Osteoblast (primary cell): ENCODE measurements at regions not wholly inside any gene's neighbourhood (a gene's known extent, or its start where the extent isn't known, plus 50 kb on each side); places are given as distances from the start of the nearest gene placed in this dataset.
A peak's percentile ranks its signal among the peaks of the same experiment; 100 is the strongest.
"Not testable (repeated sequence)": the region's sequence is repeated elsewhere in the genome, so short reads cannot be mapped to it uniquely, and the experiment has no call there.

Experiments used
- DNase-seq: peaks from one replicate; pipeline ENCODE4 v3.0.0; 2011; ENCODE audit warnings: low spot score, mixed read lengths; ENCODE audit not compliant: insufficient read length; ENCODE audit errors: missing footprints
- H2AFZ ChIP-seq: 2 replicates; pipeline ENCODE4 v1.6.0; 2011; ENCODE audit warnings: mild to moderate bottlenecking, low read length
- H3K27ac ChIP-seq: 2 replicates; pipeline ENCODE4 v1.5.1; 2011; ENCODE audit warnings: mild to moderate bottlenecking, low read depth, low read length, moderate library complexity
- H3K27me3 ChIP-seq: 2 replicates; pipeline ENCODE4 v1.6.0; 2012; ENCODE audit warnings: mild to moderate bottlenecking, control low read depth, inconsistent platforms, low read length, moderate library complexity; ENCODE audit not compliant: insufficient read depth
- H3K36me3 ChIP-seq: 2 replicates; pipeline ENCODE4 v1.5.1; 2011; ENCODE audit warnings: mild to moderate bottlenecking, low read length, control low read depth, moderate library complexity; ENCODE audit not compliant: insufficient read depth
- H3K4me1 ChIP-seq: 2 replicates; pipeline ENCODE4 v1.5.1; 2011; ENCODE audit warnings: mild to moderate bottlenecking, low read length, control low read depth, moderate library complexity; ENCODE audit not compliant: insufficient read depth
- H3K4me2 ChIP-seq: 2 replicates; pipeline ENCODE4 v1.6.0; 2011; ENCODE audit warnings: mild to moderate bottlenecking, low read length; ENCODE audit not compliant: insufficient read depth
- H3K4me3 ChIP-seq: fragments of 200-600 bp; sonication (generic); 3 replicates; pipeline ENCODE4 v1.5.1; 2012; ENCODE audit warnings: mild to moderate bottlenecking, low read length, inconsistent platforms; ENCODE audit not compliant: insufficient read depth
- H3K79me2 ChIP-seq: 2 replicates; pipeline ENCODE4 v1.6.0; 2012; ENCODE audit warnings: mild to moderate bottlenecking, low read length, control low read depth, inconsistent platforms; ENCODE audit not compliant: insufficient read depth
- H3K9me3 ChIP-seq: 2 replicates; pipeline ENCODE4 v1.5.1; 2011; ENCODE audit warnings: low read depth, low read length, control low read depth
- H4K20me1 ChIP-seq: 2 replicates; pipeline ENCODE4 v1.6.0; 2012; ENCODE audit warnings: mild to moderate bottlenecking, low read length, control low read depth; ENCODE audit not compliant: insufficient read depth
- TF ChIP-seq, protein P1 (sequence below): IDR thresholded peaks from 2 replicates; pipeline ENCODE4 v1.5.1; 2011; ENCODE audit warnings: mild to moderate bottlenecking, low read depth, low read length, moderate library complexity; ENCODE audit errors: extremely low read depth

GRCh38 chr17:30706461-30707335 lies 117.8 kb downstream of the CRLF3 start:
- not testable (repeated sequence) for H3K4me1 ChIP-seq, H3K9me3 ChIP-seq, H2AFZ ChIP-seq, H3K4me2 ChIP-seq, H3K27ac ChIP-seq, H3K4me3 ChIP-seq, H3K36me3 ChIP-seq, H4K20me1 ChIP-seq
- DNase-seq, result peak; percentile 50
- Histone ChIP-seq H3K27me3 (peaks cover 19% of the 10 kb centered on the region), H3K79me2 (peaks cover 11% of the 10 kb centered on the region)

- not testable (repeated sequence) for H3K27ac ChIP-seq, H4K20me1 ChIP-seq, H3K4me3 ChIP-seq, H3K4me2 ChIP-seq, H3K36me3 ChIP-seq, H3K9me3 ChIP-seq, H3K4me1 ChIP-seq, H3K79me2 ChIP-seq, H2AFZ ChIP-seq
- DNase-seq, result peak; percentile 68
- H3K27me3 ChIP-seq, result peaks cover 19% of the 10 kb centered on the region
Measured at GRCh38 chr17:30706004-30706403, 118.5 kb downstream of the CRLF3 start.

GRCh38 chr17:30701498-30701989 lies 122.9 kb downstream of the CRLF3 start:
- no peak overlapping the region for H2AFZ ChIP-seq
- H3K4me2 ChIP-seq, result no peak overlapping the region
- no peaks in the 10 kb centered on the region for H4K20me1 ChIP-seq
- DNase-seq, result no peak
- no peaks in the 10 kb centered on the region for H3K36me3 ChIP-seq
- H3K27ac ChIP-seq, result no peak overlapping the region
- peaks cover 13% of the 10 kb centered on the region for H3K27me3 ChIP-seq
- TF ChIP-seq, protein P1, sequence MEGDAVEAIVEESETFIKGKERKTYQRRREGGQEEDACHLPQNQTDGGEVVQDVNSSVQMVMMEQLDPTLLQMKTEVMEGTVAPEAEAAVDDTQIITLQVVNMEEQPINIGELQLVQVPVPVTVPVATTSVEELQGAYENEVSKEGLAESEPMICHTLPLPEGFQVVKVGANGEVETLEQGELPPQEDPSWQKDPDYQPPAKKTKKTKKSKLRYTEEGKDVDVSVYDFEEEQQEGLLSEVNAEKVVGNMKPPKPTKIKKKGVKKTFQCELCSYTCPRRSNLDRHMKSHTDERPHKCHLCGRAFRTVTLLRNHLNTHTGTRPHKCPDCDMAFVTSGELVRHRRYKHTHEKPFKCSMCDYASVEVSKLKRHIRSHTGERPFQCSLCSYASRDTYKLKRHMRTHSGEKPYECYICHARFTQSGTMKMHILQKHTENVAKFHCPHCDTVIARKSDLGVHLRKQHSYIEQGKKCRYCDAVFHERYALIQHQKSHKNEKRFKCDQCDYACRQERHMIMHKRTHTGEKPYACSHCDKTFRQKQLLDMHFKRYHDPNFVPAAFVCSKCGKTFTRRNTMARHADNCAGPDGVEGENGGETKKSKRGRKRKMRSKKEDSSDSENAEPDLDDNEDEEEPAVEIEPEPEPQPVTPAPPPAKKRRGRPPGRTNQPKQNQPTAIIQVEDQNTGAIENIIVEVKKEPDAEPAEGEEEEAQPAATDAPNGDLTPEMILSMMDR, result no peak
- H3K79me2 ChIP-seq, result no peaks in the 10 kb centered on the region
- no peaks in the 10 kb centered on the region for H3K9me3 ChIP-seq
- no peaks in the 10 kb centered on the region for H3K4me1 ChIP-seq
- no peak overlapping the region for H3K4me3 ChIP-seq

DNA sequence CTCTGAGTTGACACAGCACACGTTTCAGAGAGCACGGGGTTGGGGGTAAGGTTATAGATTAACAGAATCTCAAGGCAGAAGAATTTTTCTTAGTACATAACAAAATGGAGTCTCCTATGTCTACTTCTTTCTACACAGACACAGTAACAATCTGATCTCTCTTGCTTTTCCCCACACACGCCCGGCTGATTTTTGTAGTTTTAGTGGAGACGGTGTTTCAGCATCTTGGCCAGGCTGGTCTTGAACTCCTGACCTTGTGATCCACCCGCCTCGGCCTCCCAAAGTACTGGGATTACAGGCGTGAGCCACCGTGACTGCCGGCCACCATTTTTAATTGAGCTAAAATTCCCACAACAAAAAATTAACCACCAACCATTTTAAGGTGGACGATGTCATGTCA lies 123.7 kb downstream of the CRLF3 start:
- not testable (repeated sequence) for H3K4me3 ChIP-seq, H4K20me1 ChIP-seq, H3K4me1 ChIP-seq, H3K27me3 ChIP-seq, H3K36me3 ChIP-seq, H3K27ac ChIP-seq, H3K9me3 ChIP-seq, H2AFZ ChIP-seq, DNase-seq, H3K4me2 ChIP-seq, H3K79me2 ChIP-seq

GRCh38 chr17:30697619-30698460 lies 126.7 kb downstream of the CRLF3 start:
- not testable (repeated sequence) for H3K9me3 ChIP-seq, H3K27me3 ChIP-seq, H3K79me2 ChIP-seq, H3K36me3 ChIP-seq, H3K4me1 ChIP-seq, H4K20me1 ChIP-seq, H3K27ac ChIP-seq
- peak overlapping the region; percentile 61 for H3K4me2 ChIP-seq
- DNase-seq, result peak; percentile 83
- H3K4me3 ChIP-seq, result peak overlapping the region; percentile 71
- H2AFZ ChIP-seq, result peak overlapping the region; percentile 81
- TF ChIP-seq, protein P1, result peak; percentile 57
